ENCODE measurements at regions not wholly inside any gene's neighbourhood (a gene's known extent, or its start where the extent isn't known, plus 50 kb on each side); places are given as distances from the start of the nearest gene placed in this dataset.
A peak's percentile ranks its signal among the peaks of the same experiment; 100 is the strongest.
"Not testable (repeated sequence)": the region's sequence is repeated elsewhere in the genome, so short reads cannot be mapped to it uniquely, and the experiment has no call there.

GRCh38 chr14:38693423-38693822, 409.6 kb downstream of the SEC23A start:
- DNase-seq, result no peak

GRCh38 chr14:38669027-38669426, 413.1 kb upstream of the CLEC14A start:
- no peak for DNase-seq

GRCh38 chr14:38663382-38663781, 407.5 kb upstream of the CLEC14A start:
- DNase-seq, result no peak

- peak; percentile 39 for DNase-seq
Measured at GRCh38 chr14:38662781-38663180, 406.9 kb upstream of the CLEC14A start.

- DNase-seq, result no peak
Measured at GRCh38 chr14:38646391-38646790, 390.5 kb upstream of the CLEC14A start.

- not testable (repeated sequence) for DNase-seq
Measured at GRCh38 chr14:38634913-38635312, 379.0 kb upstream of the CLEC14A start.

- no peak for DNase-seq
Measured at GRCh38 chr14:38629412-38629811, 373.5 kb upstream of the CLEC14A start.

- no peak for DNase-seq
Measured at GRCh38 chr14:38627163-38627562, 371.3 kb upstream of the CLEC14A start.

- no peak for DNase-seq
Measured at GRCh38 chr14:38623661-38624060, 367.8 kb upstream of the CLEC14A start.

- DNase-seq, result no peak
Measured at GRCh38 chr14:38618514-38618913, 362.6 kb upstream of the CLEC14A start.

GRCh38 chr14:38616959-38617358, 361.1 kb upstream of the CLEC14A start:
- no peak for DNase-seq

GRCh38 chr14:38611928-38612327, 356.0 kb upstream of the CLEC14A start:
- no peak for DNase-seq

GRCh38 chr14:38608244-38608643, 352.4 kb upstream of the CLEC14A start:
- DNase-seq, result no peak

GRCh38 chr14:38605193-38606114, 349.6 kb upstream of the CLEC14A start:
- no peak for DNase-seq

GRCh38 chr14:38600572-38600971, 344.7 kb upstream of the CLEC14A start:
- DNase-seq, result not testable (repeated sequence)

- DNase-seq, result no peak
Measured at GRCh38 chr14:38593476-38593875, 337.6 kb upstream of the CLEC14A start.

GRCh38 chr14:38592764-38593442, 337.0 kb upstream of the CLEC14A start:
- no peak for DNase-seq

GRCh38 chr14:38589747-38590350, 334.0 kb upstream of the CLEC14A start:
- no peak for DNase-seq

GRCh38 chr14:38583471-38583870, 327.6 kb upstream of the CLEC14A start:
- DNase-seq, result no peak

GRCh38 chr14:38578278-38578681, 322.4 kb upstream of the CLEC14A start:
- no peak for DNase-seq

GRCh38 chr14:38567703-38568102, 311.8 kb upstream of the CLEC14A start:
- DNase-seq, result no peak

GRCh38 chr14:38561657-38562056, 305.8 kb upstream of the CLEC14A start:
- DNase-seq, result no peak

GRCh38 chr14:38559711-38560110, 303.8 kb upstream of the CLEC14A start:
- no peak for DNase-seq

GRCh38 chr14:38557391-38557790, 301.5 kb upstream of the CLEC14A start:
- not testable (repeated sequence) for DNase-seq

All from NCI-H1417 treated with DMSO at 0.1 percent for 48 hours (cell line).